GM19452 (cell line): ENCODE measurements at regions not wholly inside any gene's neighbourhood (a gene's known extent, or its start where the extent isn't known, plus 50 kb on each side); places are given as distances from the start of the nearest gene placed in this dataset.
"Not testable (repeated sequence)": the region's sequence is repeated elsewhere in the genome, so short reads cannot be mapped to it uniquely, and the experiment has no call there.

ENCODE experiments used
- ATAC-seq: cut with Tn5 transposase; IDR thresholded peaks from one replicate; pipeline ENCODE4 v1.9.1; 2021; ENCODE audit not compliant: unreplicated experiment

- not testable (repeated sequence) for ATAC-seq
These were observed 830.3 kb upstream of the ADGRB3 start for GRCh38 chr6:67804808-67805207.

GRCh38 chr6:67802771-67803170, 832.3 kb upstream of the ADGRB3 start:
- ATAC-seq = no peak

GRCh38 chr6:67792996-67793395, 842.1 kb upstream of the ADGRB3 start:
- ATAC-seq = no peak

- ATAC-seq = no peak
These were observed 844.5 kb upstream of the ADGRB3 start for GRCh38 chr6:67790569-67790968.

GRCh38 chr6:67787119-67787518, 848.0 kb upstream of the ADGRB3 start:
- not testable (repeated sequence) for ATAC-seq

GRCh38 chr6:67779876-67780275, 855.2 kb upstream of the ADGRB3 start:
- ATAC-seq = no peak

- no peak for ATAC-seq
These were observed 859.7 kb upstream of the ADGRB3 start for GRCh38 chr6:67775333-67775732.

GRCh38 chr6:67768972-67769371, 866.1 kb upstream of the ADGRB3 start:
- no peak for ATAC-seq

- ATAC-seq = not testable (repeated sequence)
These were observed 867.8 kb upstream of the ADGRB3 start for GRCh38 chr6:67767046-67767822.

GRCh38 chr6:67766057-67766456, 869.0 kb upstream of the ADGRB3 start:
- ATAC-seq = no peak

- no peak for ATAC-seq
These were observed 876.1 kb upstream of the ADGRB3 start for GRCh38 chr6:67759001-67759400.

- no peak for ATAC-seq
These were observed 877.5 kb upstream of the ADGRB3 start for GRCh38 chr6:67757465-67758033.

GRCh38 chr6:67748521-67748920, 886.6 kb upstream of the ADGRB3 start:
- ATAC-seq = no peak

GRCh38 chr6:67736816-67737215, 898.3 kb upstream of the ADGRB3 start:
- ATAC-seq = no peak

GRCh38 chr6:67736161-67736560, 898.9 kb upstream of the ADGRB3 start:
- no peak for ATAC-seq

- ATAC-seq = no peak
These were observed 899.5 kb upstream of the ADGRB3 start for GRCh38 chr6:67735623-67736022.

- ATAC-seq = no peak
These were observed 912.2 kb upstream of the ADGRB3 start for GRCh38 chr6:67722861-67723261.

GRCh38 chr6:67717281-67717680, 917.8 kb upstream of the ADGRB3 start:
- ATAC-seq = no peak

- no peak for ATAC-seq
These were observed 928.7 kb upstream of the ADGRB3 start for GRCh38 chr6:67706388-67706787.

- no peak for ATAC-seq
These were observed 936.5 kb upstream of the ADGRB3 start for GRCh38 chr6:67698534-67698933.

GRCh38 chr6:67694127-67694526, 941.0 kb upstream of the ADGRB3 start:
- no peak for ATAC-seq

GRCh38 chr6:67689329-67689728, 945.8 kb upstream of the ADGRB3 start:
- ATAC-seq = no peak

GRCh38 chr6:67687396-67687795, 947.7 kb upstream of the ADGRB3 start:
- no peak for ATAC-seq
